ENCODE measurements at regions not wholly inside any gene's neighbourhood (a gene's known extent, or its start where the extent isn't known, plus 50 kb on each side); places are given as distances from the start of the nearest gene placed in this dataset.

DNA sequence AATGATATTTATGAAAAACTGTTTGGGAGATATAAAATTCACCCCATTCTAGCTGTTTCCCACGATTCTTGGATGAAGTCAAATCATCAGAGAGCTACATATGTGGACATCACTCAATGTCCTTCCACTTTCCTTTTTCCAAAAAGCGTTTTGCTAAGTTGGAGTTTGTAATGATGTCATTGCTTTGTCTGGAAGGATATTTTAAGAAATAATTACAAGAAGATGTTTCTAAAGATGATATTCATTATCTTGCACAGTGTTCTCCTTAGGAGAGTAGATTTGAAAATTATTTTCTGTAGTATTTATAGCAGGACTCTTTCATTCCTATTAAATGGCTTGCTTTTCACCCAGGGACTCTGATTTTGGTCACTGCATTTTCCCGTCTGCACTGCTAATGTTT is 851.2 kb downstream of the EFNB2 start:
- TF ChIP-seq POLR2AphosphoS5 (IDR thresholded peaks at IDR 0.05; ENCODE audit: borderline replicate concordance, low read depth, low read length) (no peak), EZH2 (IDR thresholded peaks at IDR 0.05) (no peak), FOXP2 (optimal IDR thresholded peaks at IDR 0.05; ENCODE audit: control extremely low read depth, extremely low read length, insufficient read depth) (no peak)

Data from SK-N-MC (cell line).